GM21360 (cell line): ENCODE measurements at regions not wholly inside any gene's neighbourhood (a gene's known extent, or its start where the extent isn't known, plus 50 kb on each side); places are given as distances from the start of the nearest gene placed in this dataset.
A peak's percentile ranks its signal among the peaks of the same experiment; 100 is the strongest.

Source experiments
- ATAC-seq: cut with Tn5 transposase; IDR thresholded peaks from one replicate; pipeline ENCODE4 v1.9.1; 2021; ENCODE audit warnings: mild to moderate bottlenecking, moderate library complexity; ENCODE audit not compliant: unreplicated experiment

DNA sequence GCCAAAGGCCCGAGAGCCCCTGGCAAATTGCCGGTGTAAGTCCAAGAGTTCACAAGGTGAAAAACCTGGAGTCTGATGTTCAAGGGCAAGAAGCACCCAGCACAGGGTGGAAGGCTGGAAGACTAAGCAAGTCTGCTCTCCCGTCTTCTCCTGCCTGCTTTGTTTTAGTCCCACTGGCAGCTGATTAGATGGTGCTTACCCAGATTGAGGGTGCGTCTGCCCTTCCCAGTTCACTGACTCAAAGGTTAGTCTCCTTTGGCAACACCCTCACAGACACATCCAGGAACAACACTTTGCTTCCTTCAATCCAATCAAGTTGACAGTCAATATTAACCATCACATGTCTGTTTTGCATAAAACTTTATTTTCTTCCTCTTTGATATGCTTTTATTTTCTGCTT lies 157.4 kb downstream of the HS3ST1 start:
- no peak for ATAC-seq

DNA sequence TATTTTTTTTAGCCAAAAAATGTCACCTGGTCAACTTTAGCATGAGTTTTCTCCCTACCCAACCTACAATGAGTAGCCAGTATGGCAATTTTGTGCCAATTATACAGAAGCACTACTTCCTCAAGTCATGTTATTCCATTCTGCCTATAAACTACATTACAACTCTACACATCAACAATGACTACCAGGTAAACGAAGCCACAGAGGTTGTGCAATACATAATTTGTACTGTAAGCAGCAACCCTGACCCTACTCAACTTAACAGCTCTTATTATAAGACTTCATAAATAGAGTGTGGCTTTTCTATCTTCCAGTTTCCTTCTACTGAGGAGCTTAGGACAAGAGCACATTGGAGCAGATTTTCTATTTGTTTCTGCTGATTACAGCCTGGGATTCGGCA lies 160.5 kb downstream of the HS3ST1 start:
- no peak for ATAC-seq

DNA sequence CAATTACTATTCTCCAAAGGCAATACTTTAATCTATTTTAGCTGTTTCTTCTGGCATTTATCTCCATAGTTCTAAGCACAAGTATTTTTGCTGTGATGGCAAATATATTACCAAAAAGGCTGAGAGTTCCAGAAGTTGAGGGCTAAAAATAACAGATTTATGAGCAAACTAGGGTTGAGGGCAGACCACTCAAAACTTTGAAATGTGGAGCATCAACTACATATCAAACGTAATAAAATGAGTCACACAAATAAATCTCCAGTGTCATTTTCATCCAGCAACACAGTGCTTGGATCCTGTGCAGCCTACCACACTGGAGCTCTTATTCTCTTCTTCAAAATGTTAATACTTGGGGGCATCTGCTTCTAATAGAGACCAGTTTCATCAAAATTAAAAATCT lies 163.9 kb downstream of the HS3ST1 start:
- ATAC-seq = no peak

DNA sequence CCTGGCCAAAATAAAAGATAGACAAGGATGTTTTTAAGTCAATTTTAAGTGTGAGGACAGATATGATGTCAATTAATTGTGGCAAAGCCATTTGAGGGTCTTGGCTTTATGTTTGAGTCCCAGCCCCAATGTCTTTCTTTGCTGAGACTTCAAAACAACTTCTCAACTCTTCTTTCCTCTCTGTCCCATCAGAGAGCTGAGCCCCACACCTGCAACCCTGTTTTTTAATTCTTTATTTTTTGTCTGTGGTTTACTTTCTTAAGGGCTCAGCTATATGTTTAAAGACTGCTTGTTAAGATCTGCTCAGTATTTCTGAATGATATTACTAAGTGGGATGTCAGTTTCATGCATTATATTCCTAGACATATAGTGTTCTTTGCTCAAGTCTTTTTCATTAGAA lies 164.3 kb downstream of the HS3ST1 start:
- ATAC-seq = no peak

DNA sequence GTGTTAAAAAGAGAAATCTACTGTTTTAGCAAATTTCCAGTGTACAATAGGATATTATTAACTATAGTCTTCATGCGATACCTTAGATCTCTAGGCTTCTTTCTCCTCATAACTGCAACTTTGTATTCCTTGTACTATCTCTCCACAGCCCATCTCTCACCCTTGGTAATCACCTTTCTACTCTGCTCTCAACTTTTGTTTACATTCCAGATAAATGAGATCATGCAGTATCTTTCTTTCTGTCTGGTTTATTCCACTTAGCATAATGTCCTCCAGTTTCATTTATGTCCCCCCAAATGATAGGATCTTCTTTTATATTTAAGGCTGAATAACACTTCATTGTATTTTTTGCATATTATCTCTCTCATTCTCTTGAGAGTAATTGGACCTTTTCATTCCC lies 165.5 kb downstream of the HS3ST1 start:
- ATAC-seq = no peak

DNA sequence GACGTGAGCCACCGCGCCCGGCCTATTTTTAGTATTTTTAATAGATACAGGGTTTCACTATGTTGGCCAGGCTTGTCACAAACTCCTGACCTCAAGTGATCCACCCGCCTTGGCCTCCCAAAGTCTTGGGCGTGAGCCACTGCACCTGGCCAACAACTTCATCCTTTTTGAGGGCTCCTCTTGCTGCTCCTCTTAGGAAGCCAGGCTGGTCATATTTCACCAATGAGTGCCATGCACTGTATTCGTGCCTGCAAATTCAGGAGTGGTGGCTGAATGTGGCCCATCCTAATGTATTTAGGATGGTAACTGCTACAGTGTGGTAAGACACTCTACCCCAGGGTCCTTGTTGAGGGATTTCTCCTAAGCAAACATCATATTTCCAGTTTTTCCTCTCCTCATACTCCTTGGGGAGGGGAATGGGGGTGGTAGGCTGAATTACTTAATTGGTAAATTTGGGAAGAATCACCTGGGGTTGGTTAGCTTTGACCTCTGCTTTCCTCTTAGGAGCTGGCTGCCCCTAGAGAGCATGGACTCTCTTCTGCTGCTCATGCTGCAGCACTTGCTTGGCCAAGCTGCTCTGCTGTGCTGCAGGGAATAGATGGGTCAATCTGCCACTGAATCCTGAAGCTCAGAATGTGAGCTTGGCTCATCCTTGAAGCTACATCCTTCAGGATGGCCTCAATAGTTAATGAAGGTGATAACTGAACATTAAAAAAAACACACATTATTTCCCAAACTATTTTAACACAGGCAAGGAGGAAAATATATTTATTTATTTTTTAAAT lies 167.4 kb downstream of the HS3ST1 start:
- ATAC-seq = no peak

DNA sequence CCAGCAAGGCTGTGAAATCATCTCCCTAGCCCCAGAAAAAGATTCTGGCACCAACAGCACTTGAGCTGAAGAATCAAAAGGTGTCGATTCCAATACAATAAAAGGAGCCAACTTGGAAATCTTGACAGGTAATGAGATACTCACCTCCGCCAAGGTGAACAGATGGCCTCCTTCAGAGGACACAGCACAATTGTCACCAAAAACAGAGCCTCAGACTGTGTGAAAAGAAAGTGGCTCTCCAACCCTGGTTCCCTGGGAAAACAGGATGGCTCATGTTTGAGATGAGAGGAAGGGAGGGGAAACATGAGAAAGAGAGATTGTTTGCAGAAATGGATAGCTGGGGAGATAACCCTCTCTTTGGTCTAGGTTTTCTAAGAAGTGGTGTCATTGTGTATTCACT lies 168.9 kb downstream of the HS3ST1 start:
- ATAC-seq = no peak

DNA sequence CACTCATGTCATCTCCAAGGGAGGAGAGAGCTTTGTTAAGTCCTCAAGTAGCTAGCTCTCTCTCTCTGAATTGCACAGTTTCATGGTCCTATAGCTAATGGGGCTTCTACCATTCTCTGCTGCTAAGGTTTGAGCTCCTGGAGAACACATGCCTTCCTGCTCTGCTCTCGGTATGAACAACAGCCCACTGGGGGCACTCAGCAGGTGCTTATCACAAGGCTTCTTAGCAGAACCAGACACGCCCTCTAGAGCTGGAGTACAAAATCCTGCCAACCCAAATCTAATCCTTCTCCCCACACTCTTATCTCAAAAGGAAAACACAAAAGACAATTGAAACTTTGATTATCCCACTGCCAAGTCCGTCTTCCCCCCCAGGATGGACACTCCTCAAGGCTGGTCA lies 176.5 kb downstream of the HS3ST1 start:
- peak; percentile 57 for ATAC-seq

DNA sequence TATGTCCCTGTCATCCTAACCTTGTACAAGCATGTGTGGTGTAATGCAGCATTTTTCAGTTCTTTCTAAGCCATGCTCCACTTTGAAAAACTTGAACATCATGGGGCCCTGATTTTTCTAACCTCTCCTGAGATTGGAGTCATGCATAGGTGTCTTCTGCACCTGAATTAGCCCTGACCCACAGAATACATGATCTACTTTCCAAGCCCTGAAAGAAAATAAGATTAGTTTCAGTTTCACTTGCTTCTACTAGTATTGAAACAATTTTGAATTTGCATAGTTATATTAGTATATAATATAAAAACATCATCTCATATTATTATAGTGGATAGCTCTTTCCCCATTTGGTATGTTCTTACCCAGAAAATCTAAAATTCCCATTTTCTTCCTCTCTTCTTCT lies 178.2 kb downstream of the HS3ST1 start:
- ATAC-seq = no peak

DNA sequence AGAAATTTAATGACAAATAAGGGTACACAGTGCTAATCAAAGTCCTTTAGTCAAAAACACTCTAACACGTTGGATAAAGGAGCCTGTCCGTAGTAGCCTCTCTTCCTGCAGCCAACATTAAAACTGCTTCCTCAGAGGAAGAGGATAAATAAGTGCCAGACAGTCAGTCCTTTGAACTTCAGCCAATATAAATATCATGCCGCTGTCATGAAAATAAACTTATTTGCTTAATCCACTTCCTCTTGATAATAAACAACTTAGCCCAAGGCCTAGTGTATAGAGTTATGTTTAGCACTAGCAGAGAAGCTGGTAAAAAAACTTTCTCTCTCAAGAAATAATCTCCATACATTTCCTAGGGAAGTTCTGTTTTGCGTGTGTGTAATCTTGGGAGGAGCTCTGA lies 196.7 kb downstream of the HS3ST1 start:
- no peak for ATAC-seq

DNA sequence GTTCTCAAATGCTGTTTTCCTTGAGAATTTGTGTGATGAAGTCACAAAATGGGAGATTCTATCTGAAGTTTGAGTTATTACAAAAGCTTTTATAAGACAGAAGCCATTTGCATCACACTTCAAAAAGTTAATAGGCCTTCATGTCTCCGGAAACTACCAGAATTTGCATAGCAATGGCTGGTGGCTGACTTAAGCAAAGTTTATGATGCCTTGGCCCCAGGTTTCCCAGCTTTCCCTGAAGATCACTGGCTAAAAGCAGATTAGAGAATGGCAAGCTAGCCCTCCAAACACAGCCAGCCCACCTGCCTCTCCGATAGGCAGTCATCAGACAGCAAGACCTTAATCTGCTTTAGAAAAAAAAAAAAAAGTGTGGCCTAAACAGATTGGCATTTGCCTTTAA lies 197.8 kb downstream of the HS3ST1 start:
- no peak for ATAC-seq

DNA sequence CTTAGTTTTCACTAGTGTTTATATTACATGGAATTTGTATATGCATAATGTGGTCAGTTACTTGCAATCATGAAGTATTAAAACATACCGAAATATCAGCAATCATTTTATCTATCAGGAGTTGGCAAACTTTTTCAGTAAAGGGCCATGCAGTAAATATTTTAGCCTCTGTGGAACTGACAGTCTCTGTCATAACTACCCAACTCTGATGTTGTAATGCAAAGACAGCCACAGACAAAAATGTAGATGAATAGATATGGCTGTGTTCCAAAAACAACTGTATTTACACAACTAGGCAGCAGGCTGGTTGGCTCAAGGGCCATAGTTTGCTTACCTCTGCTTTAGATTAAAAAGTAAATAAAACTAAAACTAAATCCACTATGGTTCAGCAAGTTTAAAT lies 200.2 kb downstream of the HS3ST1 start:
- no peak for ATAC-seq

DNA sequence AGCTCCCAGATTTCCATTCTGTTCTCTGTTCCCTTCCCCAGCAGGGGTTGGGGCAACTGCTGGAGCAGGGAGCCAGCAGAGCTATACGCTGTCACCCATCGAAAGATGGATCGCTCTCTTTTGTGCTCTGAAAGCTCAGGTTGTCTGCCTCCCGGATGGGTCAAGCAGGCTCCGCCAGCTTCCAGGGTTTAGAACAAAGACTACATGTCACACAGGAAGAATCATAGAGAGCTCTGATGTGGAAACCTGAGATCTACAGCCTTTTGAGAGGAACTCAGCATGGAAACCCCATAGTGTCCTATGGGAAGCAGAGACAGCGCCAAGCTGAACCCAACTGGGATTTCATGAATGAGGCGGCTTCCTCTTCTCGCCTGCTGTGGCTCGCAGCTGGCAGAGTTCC lies 205.4 kb downstream of the HS3ST1 start:
- ATAC-seq = no peak

DNA sequence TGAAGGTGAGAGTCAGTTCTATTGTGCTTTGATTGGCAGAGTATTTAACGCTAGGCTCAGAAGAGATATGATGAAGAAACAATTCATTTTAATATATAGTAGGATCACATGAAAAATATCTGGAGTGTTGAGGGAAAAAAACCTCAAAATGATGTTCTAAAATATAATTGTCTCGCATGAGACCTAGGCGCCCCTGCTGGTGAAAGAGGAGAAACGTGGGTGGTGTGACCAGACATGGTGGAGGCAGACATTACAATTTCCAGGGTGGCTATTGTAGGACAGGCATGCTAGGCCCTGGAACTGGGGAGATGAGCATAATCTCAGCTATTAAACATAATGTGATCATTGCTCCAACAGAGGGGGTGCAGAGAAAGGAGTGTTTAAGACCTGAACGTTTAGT lies 210.0 kb downstream of the HS3ST1 start:
- no peak for ATAC-seq

DNA sequence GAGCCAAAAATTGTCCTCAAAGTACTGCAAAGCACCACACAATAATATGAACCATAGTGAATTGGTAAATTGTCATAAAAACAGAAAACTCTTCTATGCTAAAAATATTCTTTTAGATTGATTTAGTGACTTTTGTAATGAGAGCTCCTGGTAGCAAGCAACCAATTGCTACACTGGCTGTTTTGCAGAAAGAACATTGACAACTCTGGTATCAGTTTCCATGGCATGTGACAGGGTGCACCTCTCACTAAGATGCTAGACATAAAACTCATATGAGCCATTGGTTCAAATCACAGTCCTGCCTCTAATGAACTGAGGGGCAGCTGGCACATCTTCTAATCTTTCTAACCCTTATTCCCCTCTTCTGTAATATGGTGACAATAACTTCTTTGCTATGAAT lies 212.2 kb downstream of the HS3ST1 start:
- ATAC-seq = peak; percentile 54

DNA sequence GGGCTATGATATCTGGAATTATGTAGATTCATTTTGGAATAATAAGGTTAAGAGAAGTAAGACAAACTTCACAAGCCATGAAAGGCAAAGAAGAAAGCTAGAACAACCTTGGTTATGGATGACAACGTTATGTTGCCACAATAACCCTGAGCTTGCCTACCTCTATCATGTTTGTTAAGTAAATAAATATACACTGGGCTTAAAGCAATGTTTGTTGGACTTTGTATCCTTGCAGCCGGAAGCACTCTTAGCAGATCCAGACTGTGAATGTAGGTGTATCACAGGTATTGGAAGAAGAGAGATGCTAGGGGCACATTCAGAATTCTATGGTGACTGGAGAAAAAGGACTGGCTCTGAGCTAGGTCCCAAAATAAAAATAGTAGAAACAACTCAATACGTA lies 214.4 kb downstream of the HS3ST1 start:
- ATAC-seq = no peak

DNA sequence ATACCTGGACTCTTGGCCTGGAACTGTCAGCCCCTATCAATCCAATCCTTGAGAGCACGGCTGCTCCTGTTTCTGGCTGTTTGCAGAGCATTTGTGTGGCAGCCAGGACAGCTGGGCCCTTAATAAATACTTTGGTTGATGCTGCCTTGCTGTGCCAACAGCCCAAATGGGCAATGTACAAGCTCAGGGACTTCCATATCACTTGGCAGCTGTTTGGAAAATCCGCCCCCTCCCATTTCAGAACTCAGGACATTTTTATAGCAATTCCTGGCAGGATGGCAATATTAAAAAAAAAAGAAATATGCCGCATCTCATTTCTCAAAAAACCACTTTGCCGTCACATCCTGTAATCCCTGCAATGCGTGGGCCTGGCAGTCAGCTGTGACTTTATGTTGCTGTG lies 218.9 kb downstream of the HS3ST1 start:
- no peak for ATAC-seq

DNA sequence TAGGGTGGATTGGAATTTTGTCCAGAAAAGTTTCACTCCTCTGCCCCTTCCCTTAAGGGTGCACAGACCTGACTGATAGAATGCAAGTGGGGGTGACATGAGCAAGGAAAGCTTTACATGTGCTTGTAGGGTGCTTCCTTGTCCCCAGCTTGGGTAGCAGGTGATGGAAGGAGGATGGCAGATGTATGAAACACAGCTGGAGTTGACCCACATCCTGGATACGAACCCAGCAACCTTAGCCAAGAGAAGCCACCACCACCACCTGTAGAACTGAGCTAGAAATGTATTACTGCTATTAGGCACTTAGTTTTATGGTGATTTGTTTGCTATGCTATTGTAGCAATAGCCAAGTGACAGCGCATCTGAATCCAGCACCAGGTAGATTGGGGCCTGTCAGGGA lies 227.4 kb downstream of the HS3ST1 start:
- ATAC-seq = no peak

DNA sequence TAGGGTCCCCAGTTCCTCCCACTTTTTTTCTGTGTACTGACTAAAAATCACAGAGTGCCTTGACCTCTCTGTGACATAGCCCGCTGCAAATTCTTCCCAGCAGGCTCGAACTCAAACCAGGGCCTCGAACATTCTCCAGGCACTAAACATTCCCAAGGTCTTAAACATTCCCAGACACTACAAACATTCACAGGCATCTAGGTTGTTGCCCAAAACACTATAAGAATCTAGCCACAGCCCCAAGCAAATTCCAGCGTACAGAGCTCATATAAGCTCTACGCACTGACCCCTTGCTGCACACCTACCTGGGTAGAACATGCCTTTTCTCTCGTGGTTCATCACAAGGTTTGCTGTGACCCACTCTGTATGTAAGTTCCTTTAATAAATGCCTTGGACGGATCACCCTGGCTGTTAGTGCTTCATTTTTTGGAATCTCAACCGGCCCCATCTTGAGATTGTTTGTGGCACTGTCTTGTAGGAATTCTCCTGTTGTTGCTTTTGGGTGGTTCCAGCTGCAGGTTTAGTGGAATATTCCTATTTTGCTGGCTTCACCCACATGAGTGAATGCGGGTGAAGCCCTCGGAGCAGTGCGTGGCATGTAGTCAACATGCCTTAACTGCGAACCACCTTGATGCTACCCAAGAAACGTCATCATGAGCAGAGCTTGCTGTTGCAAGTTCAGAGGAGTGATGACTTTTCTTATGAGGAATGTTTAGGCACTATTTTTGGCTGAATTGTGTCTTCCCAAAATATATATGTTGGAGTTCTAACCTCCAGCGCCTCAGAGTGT lies 230.0 kb downstream of the HS3ST1 start:
- no peak for ATAC-seq

DNA sequence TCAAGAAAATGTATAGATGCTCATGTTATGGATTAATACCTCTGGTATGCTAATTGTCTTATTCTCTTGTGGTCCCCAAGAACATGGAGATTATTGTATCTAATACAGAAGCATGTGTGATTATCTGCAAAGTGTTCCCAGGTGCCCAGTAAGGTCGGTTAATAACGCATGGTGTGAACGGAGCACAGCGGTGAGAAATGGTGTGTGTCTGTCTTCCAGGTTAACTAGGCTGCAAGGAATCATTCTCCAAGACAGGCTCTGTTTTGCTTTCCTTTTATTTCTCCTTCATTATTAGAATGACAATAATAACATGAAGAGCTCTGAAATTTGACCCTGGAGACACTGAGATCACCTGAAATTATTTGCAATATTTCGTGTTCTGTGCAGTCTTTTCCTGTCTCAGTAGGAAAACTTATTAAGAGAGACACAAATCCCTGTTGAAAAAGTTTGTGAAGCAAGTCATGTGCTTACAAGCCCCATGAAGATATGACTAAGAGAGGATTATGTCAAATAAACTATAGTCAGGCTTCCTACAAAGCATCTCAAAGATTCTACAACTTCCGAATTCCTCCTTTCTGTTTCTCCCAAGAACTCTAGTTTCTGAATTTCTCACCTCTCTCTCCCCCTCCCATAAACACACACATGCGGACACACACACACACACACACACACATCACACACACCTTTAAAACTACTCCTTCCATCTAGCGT lies 230.9 kb downstream of the HS3ST1 start:
- ATAC-seq = no peak

DNA sequence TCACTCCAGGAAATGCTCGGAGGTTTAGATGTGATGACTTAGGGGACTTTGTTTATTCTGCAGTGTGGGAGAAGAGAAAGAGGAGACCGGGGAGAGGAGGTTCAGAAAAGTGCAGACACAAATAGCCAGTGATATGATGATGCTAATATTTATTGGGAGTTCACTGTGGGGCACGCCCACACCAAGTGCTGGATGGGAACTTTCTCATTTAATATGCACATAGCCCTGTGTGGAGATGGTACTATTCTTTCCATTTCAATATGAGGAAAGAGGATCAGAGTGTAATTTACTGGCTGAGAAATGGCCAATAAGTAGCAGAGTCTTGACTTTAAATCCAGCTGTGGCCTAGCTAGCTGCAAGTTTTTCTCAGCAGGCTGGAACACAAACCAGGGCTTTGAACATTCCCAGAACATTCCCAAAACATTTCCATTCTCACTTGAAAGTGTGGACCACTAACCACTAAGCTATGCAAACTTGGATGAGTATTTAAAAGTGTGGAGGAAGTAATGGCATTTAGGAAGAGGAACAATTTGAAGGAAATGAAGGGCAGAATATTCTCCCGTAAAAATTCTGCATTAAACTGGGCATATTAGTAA lies 231.7 kb downstream of the HS3ST1 start:
- ATAC-seq = no peak
